ENCODE measurements at regions not wholly inside any gene's neighbourhood (a gene's known extent, or its start where the extent isn't known, plus 50 kb on each side); places are given as distances from the start of the nearest gene placed in this dataset.
"Not testable (repeated sequence)": the region's sequence is repeated elsewhere in the genome, so short reads cannot be mapped to it uniquely, and the experiment has no call there.

DNA sequence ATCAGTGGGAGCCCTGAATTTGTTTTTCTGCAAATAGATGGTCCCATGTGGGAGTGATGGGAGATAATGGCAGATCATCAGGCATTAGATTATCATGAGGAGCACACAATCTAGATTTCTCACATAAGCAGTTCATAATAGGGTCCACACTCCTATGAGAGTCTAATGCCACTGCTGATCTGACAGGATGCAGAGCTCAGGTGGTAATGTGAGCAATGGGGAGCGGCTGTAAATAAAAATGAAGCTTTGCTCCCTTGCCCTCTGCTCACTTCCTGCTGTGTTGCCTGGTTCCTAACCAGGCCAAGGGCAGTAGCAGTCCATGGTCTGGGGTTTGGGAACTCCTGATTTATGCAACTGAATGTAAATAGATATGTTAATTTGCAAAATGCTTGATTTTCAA, 538.6 kb downstream of the TRAM1L1 start:
- no peak overlapping the region for H3K4me3 ChIP-seq (ENCODE audit: low read depth in 1 of 2, low read length in 2 of 2)
- H3K36me3 ChIP-seq (ENCODE audit: control insufficient read depth in 1 of 2, insufficient read depth in 2 of 2, low read length in 2 of 2) = no peaks in the 10 kb centered on the region
- no peaks in the 10 kb centered on the region for H3K4me1 ChIP-seq (ENCODE audit: control insufficient read depth in 1 of 2, insufficient read depth in 2 of 2, low read length in 2 of 2)
- no peak overlapping the region for H3K27ac ChIP-seq (ENCODE audit: low read length)
- H3K9me3 ChIP-seq (ENCODE audit: control insufficient read depth in 1 of 2, low read length in 2 of 2) = no peaks in the 10 kb centered on the region
- no peaks in the 10 kb centered on the region for H3K27me3 ChIP-seq (ENCODE audit: low read depth, low read length)

DNA sequence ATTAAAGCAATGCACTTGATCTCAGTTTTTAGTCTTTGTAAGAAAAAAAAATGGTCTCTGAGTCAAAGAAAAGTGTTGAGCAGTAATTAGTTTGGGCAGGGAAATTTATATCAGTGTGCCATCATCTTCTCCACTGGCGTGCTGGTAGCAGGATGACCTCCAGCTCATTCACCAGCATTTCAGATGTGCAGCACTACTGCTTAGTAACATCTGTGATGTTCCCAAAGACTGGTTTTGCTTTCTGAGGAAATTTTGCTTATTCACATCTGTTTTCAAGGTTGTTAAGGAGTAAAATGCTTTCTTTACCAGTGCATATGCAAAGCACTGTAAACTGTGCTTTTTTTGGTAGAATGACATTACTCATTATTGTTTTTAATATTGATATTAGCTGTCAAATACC, 540.4 kb downstream of the TRAM1L1 start:
- Histone ChIP-seq H3K9me3 (ENCODE audit: control insufficient read depth in 1 of 2, low read length in 2 of 2) (no peaks in the 10 kb centered on the region), H3K27me3 (ENCODE audit: low read depth, low read length) (no peaks in the 10 kb centered on the region), H3K4me1 (ENCODE audit: control insufficient read depth in 1 of 2, insufficient read depth in 2 of 2, low read length in 2 of 2) (no peaks in the 10 kb centered on the region), H3K27ac (ENCODE audit: low read length) (no peak overlapping the region), H3K4me3 (ENCODE audit: low read depth in 1 of 2, low read length in 2 of 2) (no peak overlapping the region), H3K36me3 (ENCODE audit: control insufficient read depth in 1 of 2, insufficient read depth in 2 of 2, low read length in 2 of 2) (no peaks in the 10 kb centered on the region)

DNA sequence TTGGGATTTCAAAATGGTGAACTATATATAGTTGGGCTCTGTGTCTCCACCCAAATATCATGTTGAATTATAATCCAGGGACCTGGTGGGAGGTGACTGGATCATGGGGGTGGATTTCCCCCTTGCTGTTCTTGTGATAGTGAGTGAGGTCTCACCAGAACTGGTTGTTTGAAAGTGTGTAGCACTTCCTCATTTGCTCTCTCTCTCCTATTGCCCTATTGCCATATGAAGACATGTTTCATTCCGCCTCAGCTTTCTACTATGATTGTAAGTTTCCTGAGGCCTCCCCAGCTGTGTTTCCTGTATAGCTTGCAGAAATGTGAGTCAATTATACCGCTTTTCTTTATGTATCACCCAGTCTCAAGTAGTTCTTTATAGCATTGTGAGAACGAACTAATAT, 545.6 kb downstream of the TRAM1L1 start:
- H3K9me3 ChIP-seq (ENCODE audit: control insufficient read depth in 1 of 2, low read length in 2 of 2) = no peaks in the 10 kb centered on the region
- H3K4me3 ChIP-seq (ENCODE audit: low read depth in 1 of 2, low read length in 2 of 2) = no peak overlapping the region
- no peaks in the 10 kb centered on the region for H3K36me3 ChIP-seq (ENCODE audit: control insufficient read depth in 1 of 2, insufficient read depth in 2 of 2, low read length in 2 of 2)
- no peaks in the 10 kb centered on the region for H3K4me1 ChIP-seq (ENCODE audit: control insufficient read depth in 1 of 2, insufficient read depth in 2 of 2, low read length in 2 of 2)
- H3K27ac ChIP-seq (ENCODE audit: low read length) = no peak overlapping the region
- H3K27me3 ChIP-seq (ENCODE audit: low read depth, low read length) = no peaks in the 10 kb centered on the region

DNA sequence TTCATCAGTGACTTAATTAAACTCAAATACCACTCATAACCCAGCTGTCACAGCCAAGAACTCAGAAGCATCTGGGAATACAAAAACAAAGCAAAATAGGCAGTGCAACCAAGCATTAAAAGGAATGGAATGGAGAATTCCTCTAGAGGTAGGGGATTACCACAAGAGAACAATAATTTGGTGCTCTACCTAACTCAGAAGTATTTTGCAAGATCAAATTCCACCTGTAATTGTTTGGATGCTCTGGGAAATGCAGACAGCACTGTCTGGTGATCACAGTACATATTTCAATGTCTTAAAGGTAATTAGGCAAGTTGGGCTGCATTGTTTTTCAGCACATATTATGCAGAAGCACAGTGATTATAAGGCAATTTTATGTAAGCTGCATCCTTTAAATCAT, 547.5 kb downstream of the TRAM1L1 start:
- Histone ChIP-seq H3K36me3 (ENCODE audit: control insufficient read depth in 1 of 2, insufficient read depth in 2 of 2, low read length in 2 of 2) (no peaks in the 10 kb centered on the region), H3K27ac (ENCODE audit: low read length) (no peak overlapping the region), H3K4me1 (ENCODE audit: control insufficient read depth in 1 of 2, insufficient read depth in 2 of 2, low read length in 2 of 2) (no peaks in the 10 kb centered on the region)

DNA sequence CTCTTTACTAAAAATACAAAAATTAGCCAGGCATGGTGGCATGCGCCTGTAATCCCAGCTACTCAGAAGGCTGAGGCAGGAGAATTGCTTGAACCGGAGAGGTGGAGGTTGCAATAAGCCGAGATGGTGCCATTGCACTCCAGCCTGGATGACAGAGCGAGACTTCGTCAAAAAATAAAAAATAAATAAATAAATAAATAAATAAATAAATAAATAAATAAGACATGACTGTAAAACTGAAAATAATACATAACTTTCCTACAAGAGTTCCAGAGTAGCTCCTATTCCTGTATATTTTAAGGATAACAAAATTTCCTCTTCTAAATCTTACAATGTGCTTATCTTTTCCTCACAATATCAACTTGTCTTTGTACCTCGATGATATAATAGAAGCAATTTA, 549.4 kb downstream of the TRAM1L1 start:
- not testable (repeated sequence) for H3K27ac ChIP-seq (ENCODE audit: low read length); H3K36me3 ChIP-seq (ENCODE audit: control insufficient read depth in 1 of 2, insufficient read depth in 2 of 2, low read length in 2 of 2); H3K4me1 ChIP-seq (ENCODE audit: control insufficient read depth in 1 of 2, insufficient read depth in 2 of 2, low read length in 2 of 2); H3K9me3 ChIP-seq (ENCODE audit: control insufficient read depth in 1 of 2, low read length in 2 of 2); H3K4me3 ChIP-seq (ENCODE audit: low read depth in 1 of 2, low read length in 2 of 2); H3K27me3 ChIP-seq (ENCODE audit: low read depth, low read length)

More for the DNA sequence above, 547.5 kb downstream of the TRAM1L1 start:
- Histone ChIP-seq H3K9me3 (ENCODE audit: control insufficient read depth in 1 of 2, low read length in 2 of 2) (no peaks in the 10 kb centered on the region), H3K4me3 (ENCODE audit: low read depth in 1 of 2, low read length in 2 of 2) (no peak overlapping the region), H3K27me3 (ENCODE audit: low read depth, low read length) (no peaks in the 10 kb centered on the region)

DNA sequence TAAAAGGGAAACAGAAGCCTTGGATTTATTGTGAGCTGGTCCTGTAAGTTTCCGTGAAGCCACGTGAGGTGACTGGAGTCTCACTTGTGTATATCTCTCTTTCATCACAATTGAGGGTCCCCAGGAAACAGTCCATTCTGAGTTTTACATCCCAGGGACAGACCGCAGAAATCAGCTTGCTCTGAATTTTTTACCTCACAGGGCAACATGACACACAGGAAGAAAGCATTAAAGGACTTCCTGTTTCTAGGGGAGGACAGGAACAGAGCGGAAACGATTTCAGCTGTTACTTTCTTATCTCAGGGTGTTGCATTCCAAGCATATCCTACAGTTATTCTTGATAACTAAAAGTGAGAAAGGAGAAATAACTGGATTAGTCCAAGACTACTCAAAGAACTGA, 553.5 kb downstream of the TRAM1L1 start:
- H3K27me3 ChIP-seq (ENCODE audit: low read depth, low read length) = no peaks in the 10 kb centered on the region
- H3K9me3 ChIP-seq (ENCODE audit: control insufficient read depth in 1 of 2, low read length in 2 of 2) = no peaks in the 10 kb centered on the region
- H3K4me3 ChIP-seq (ENCODE audit: low read depth in 1 of 2, low read length in 2 of 2) = no peak overlapping the region
- H3K4me1 ChIP-seq (ENCODE audit: control insufficient read depth in 1 of 2, insufficient read depth in 2 of 2, low read length in 2 of 2) = no peaks in the 10 kb centered on the region
- H3K36me3 ChIP-seq (ENCODE audit: control insufficient read depth in 1 of 2, insufficient read depth in 2 of 2, low read length in 2 of 2) = no peaks in the 10 kb centered on the region
- no peak overlapping the region for H3K27ac ChIP-seq (ENCODE audit: low read length)

DNA sequence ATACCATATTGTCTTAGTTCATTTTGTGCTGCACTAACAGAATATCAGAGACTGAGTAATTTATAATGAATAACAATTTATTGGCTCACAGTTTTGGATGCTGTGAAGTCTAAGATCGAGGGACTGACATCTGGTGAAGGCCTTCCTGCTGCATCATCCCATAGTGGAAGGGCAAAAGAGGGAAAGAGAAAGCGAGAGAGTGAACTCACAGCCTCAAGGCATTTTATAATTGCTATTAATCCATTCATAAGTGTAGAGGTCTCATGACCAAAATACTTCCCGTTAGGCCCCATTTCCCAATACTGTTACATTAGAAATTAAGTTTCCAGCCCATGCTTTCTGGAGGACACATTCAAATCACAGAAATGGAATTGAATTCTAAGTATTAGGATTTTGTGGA, 554.4 kb downstream of the TRAM1L1 start:
- Histone ChIP-seq H3K36me3 (ENCODE audit: control insufficient read depth in 1 of 2, insufficient read depth in 2 of 2, low read length in 2 of 2) (no peaks in the 10 kb centered on the region), H3K4me3 (ENCODE audit: low read depth in 1 of 2, low read length in 2 of 2) (no peak overlapping the region), H3K4me1 (ENCODE audit: control insufficient read depth in 1 of 2, insufficient read depth in 2 of 2, low read length in 2 of 2) (no peaks in the 10 kb centered on the region), H3K9me3 (ENCODE audit: control insufficient read depth in 1 of 2, low read length in 2 of 2) (no peaks in the 10 kb centered on the region), H3K27me3 (ENCODE audit: low read depth, low read length) (no peaks in the 10 kb centered on the region), H3K27ac (ENCODE audit: low read length) (no peak overlapping the region)

DNA sequence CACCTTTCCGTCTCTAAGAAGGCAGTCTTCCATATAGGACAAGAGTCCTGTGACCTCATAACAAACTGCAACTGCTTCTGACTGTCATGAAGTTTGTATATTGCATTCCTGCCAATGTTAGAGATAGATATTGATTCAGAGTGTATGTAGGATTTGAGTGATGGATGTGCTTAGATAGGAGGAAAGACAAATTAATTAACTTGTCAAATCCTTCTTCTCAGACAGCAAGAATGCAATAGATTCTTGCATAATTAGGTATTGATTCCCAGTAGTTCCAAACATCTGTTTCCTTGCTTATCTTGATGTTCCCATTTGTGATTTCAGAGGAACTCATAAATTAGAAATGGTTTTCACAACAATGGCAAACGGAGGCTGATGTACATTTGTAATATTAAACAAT, 555.3 kb downstream of the TRAM1L1 start:
- Histone ChIP-seq H3K27me3 (ENCODE audit: low read depth, low read length) (no peaks in the 10 kb centered on the region), H3K4me3 (ENCODE audit: low read depth in 1 of 2, low read length in 2 of 2) (no peak overlapping the region), H3K27ac (ENCODE audit: low read length) (no peak overlapping the region), H3K9me3 (ENCODE audit: control insufficient read depth in 1 of 2, low read length in 2 of 2) (no peaks in the 10 kb centered on the region), H3K4me1 (ENCODE audit: control insufficient read depth in 1 of 2, insufficient read depth in 2 of 2, low read length in 2 of 2) (no peaks in the 10 kb centered on the region), H3K36me3 (ENCODE audit: control insufficient read depth in 1 of 2, insufficient read depth in 2 of 2, low read length in 2 of 2) (no peaks in the 10 kb centered on the region)

DNA sequence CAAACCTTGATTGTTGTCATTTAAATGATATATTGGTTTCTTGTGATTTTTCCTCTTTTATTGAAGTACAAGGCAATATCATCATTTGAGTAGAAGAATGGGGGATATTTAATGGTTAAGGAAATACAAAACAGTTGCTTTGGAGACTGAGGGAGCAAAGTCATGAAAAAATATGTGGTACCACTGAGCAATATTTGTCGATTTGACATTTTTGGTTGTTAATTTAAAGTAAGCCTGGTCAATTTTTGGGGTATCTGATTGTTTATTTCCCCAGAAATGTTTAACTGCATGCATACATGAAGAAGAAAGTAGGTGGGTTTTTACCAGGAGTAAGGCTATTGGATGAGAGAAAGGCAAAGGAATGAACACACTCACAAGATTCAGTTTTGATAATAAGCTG, 556.2 kb downstream of the TRAM1L1 start:
- Histone ChIP-seq H3K4me3 (ENCODE audit: low read depth in 1 of 2, low read length in 2 of 2) (no peak overlapping the region), H3K36me3 (ENCODE audit: control insufficient read depth in 1 of 2, insufficient read depth in 2 of 2, low read length in 2 of 2) (no peaks in the 10 kb centered on the region)

DNA sequence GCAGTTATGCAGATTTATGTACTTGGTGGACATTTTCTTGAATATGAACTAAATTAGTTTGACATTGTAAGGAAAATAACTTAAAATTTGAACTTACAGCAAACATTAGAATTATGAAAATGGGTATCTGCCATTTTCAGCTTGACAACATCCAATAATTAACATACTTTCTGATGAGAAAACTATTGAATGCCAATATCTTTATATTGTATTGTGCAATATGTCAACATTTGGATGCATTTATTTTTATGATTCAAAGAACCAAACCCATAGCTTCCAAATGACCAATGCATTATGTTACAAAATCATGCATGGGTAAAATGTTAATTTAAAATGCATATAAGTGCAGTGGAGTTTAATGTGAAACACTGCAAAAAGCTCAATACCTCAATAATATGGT, 562.5 kb downstream of the TRAM1L1 start:
- H3K27me3 ChIP-seq (ENCODE audit: low read depth, low read length) = no peaks in the 10 kb centered on the region
- no peak overlapping the region for H3K27ac ChIP-seq (ENCODE audit: low read length)
- H3K36me3 ChIP-seq (ENCODE audit: control insufficient read depth in 1 of 2, insufficient read depth in 2 of 2, low read length in 2 of 2) = no peaks in the 10 kb centered on the region
- no peak overlapping the region for H3K4me3 ChIP-seq (ENCODE audit: low read depth in 1 of 2, low read length in 2 of 2)
- no peaks in the 10 kb centered on the region for H3K4me1 ChIP-seq (ENCODE audit: control insufficient read depth in 1 of 2, insufficient read depth in 2 of 2, low read length in 2 of 2)
- H3K9me3 ChIP-seq (ENCODE audit: control insufficient read depth in 1 of 2, low read length in 2 of 2) = no peaks in the 10 kb centered on the region

More for the DNA sequence above, 556.2 kb downstream of the TRAM1L1 start:
- Histone ChIP-seq H3K4me1 (ENCODE audit: control insufficient read depth in 1 of 2, insufficient read depth in 2 of 2, low read length in 2 of 2) (no peaks in the 10 kb centered on the region), H3K27me3 (ENCODE audit: low read depth, low read length) (no peaks in the 10 kb centered on the region), H3K9me3 (ENCODE audit: control insufficient read depth in 1 of 2, low read length in 2 of 2) (no peaks in the 10 kb centered on the region), H3K27ac (ENCODE audit: low read length) (no peak overlapping the region)

DNA sequence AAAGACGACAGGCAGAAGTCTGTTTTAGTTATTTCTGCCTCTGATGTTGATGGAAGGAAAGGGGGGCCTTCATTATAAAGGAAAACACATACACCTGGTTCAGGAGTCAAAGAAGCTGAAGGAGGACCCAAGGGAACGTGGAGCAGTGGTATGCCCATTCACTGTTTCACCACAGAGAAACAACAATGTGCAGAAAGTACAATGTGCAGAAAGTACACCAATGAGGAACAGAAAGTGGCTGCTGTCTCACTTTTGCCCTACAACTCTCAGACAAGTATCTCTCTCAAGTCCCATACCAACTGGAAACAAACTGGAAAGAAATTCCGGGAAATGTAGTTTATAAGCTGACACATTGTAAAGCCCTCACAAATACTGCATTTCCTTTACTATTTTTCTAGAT, 564.5 kb downstream of the TRAM1L1 start:
- Histone ChIP-seq H3K27me3 (ENCODE audit: low read depth, low read length) (no peaks in the 10 kb centered on the region), H3K27ac (ENCODE audit: low read length) (no peak overlapping the region), H3K36me3 (ENCODE audit: control insufficient read depth in 1 of 2, insufficient read depth in 2 of 2, low read length in 2 of 2) (no peaks in the 10 kb centered on the region), H3K4me1 (ENCODE audit: control insufficient read depth in 1 of 2, insufficient read depth in 2 of 2, low read length in 2 of 2) (no peaks in the 10 kb centered on the region), H3K4me3 (ENCODE audit: low read depth in 1 of 2, low read length in 2 of 2) (no peak overlapping the region), H3K9me3 (ENCODE audit: control insufficient read depth in 1 of 2, low read length in 2 of 2) (no peaks in the 10 kb centered on the region)

DNA sequence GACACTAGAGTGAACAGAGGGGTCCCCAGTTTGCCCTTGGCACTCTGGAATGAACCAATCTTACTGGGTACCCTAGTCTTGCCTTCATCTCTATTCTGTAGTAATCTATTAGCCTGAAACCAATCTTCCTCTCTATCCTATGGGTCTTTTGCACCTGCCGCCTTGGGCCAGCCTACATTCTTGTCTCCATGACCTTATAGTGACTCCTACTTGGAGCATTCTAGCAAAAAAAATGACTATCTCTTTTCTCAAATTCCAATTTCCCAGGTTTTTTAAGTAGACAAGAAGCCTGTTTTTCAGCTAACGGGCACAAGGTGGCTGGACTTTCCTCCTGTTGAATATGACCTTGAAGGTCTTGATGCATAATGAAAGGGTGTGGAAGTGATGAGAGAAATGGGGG, 568.7 kb downstream of the TRAM1L1 start:
- Histone ChIP-seq H3K27me3 (ENCODE audit: low read depth, low read length) (no peaks in the 10 kb centered on the region), H3K4me3 (ENCODE audit: low read depth in 1 of 2, low read length in 2 of 2) (no peak overlapping the region), H3K27ac (ENCODE audit: low read length) (no peak overlapping the region), H3K9me3 (ENCODE audit: control insufficient read depth in 1 of 2, low read length in 2 of 2) (no peaks in the 10 kb centered on the region), H3K36me3 (ENCODE audit: control insufficient read depth in 1 of 2, insufficient read depth in 2 of 2, low read length in 2 of 2) (no peaks in the 10 kb centered on the region), H3K4me1 (ENCODE audit: control insufficient read depth in 1 of 2, insufficient read depth in 2 of 2, low read length in 2 of 2) (no peaks in the 10 kb centered on the region)
